ENCODE measurements at regions not wholly inside any gene's neighbourhood (a gene's known extent, or its start where the extent isn't known, plus 50 kb on each side); places are given as distances from the start of the nearest gene placed in this dataset.
"Not testable (repeated sequence)": the region's sequence is repeated elsewhere in the genome, so short reads cannot be mapped to it uniquely, and the experiment has no call there.

DNA sequence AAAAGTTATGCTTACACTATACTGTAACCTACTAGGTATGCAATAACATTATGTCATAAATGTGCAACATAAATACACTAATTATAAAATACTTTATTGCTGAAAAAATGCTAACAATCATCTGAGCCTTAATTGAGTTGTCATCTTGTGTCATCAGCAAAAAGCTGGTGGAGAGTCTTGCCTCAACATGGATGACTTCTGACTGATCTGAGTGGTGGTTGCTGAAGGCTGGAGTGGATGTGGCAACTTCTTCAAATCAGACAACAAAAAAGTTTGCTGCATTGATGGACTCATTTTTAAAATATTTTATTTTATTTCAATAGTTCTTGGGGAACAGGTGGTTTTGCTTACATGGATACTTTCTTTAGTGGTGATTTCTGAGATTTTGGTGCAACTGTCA lies 93.9 kb upstream of the AMN1 start:
- DNase-seq (ENCODE audit: extremely low read depth in 1 of 2, low read depth in 1 of 2) = no peak

DNA sequence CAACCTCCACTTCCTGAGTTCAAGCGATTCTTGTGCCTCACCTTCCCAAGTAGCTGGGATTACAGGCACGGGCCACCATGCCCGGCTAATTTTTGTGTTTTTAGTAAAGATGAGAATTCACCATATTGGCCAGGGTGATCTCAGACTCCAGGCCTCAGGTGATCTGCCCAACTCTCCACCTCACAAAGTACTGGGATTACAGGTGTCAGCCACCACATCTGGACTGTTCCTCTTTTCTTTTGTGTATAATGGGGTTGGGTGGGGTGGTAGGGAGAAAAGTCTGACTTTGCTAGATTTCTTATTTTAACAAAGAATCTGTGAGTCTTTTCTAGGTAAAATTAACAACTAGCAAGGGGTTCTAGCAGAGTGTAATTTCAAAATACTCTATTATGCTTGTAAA lies 92.7 kb upstream of the AMN1 start:
- no peak for DNase-seq (ENCODE audit: extremely low read depth in 1 of 2, low read depth in 1 of 2)

DNA sequence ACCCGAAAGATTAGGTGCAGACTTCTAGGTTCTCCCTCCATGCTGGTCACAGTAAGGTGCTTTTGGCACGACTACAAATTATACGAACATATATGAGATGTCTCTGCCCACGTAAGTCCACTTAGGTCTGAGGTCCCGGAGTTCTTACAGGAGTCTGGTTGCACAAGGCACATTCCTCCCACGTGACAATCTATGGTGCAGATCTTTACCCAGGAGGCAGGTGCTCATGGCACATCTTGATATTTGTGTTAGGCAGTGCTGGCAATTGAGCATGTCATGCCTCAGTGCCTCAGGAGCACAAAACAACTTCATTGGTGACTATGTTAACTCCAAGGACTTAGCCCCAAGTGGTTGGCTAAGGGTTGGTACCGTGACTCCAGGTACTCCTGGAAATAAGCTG lies 92.0 kb upstream of the AMN1 start:
- DNase-seq (ENCODE audit: extremely low read depth in 1 of 2, low read depth in 1 of 2) = no peak

DNA sequence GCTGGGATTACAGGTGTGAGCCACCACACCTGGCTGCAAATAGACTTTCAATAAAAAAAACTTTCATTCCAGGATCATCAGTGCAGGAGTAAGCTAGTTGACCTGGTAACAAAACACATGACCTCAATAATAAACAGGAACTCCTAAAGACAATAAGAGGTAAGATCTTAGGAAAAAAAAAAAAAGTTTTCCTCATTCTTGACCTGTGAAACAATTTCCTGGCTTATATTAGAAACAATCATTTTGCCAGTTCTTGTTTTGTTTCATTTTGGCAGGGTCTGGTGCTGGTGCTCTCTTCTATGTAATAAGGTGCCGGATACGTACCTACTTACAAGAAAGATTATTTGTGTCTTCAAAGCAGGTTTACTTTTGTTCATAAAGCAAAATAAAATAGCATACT lies 90.6 kb upstream of the AMN1 start:
- no peak for DNase-seq (ENCODE audit: extremely low read depth in 1 of 2, low read depth in 1 of 2)

DNA sequence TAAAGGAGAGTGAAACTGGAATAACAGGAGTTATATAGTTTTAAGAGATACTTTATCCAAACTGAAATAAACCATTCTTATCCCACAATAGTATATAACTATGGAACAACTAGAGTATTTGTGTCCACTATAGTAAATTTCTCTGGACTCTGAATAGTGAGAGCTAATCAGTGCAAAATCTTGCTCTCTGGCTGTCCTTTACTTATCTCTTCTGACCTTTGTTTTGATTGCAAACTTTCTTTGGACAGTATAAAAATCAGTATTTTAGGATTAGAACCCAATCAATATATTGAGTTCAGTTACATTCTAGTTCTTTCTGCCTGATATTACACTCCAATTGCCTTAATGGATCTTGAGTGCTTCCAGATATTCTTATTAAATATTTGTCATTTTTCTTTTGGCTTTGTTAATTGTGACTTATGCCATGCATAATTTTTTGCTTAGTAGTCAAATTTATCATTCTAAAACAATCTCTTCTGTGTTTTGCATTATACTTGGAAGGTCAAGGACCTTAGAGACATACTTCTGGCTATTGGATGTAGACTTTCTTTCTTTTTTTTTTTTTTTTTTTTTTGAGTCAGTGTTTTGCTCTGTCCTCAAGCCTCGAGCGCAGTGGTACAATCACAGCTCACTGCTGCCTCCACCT lies 89.9 kb upstream of the AMN1 start:
- DNase-seq (ENCODE audit: extremely low read depth in 1 of 2, low read depth in 1 of 2) = no peak

DNA sequence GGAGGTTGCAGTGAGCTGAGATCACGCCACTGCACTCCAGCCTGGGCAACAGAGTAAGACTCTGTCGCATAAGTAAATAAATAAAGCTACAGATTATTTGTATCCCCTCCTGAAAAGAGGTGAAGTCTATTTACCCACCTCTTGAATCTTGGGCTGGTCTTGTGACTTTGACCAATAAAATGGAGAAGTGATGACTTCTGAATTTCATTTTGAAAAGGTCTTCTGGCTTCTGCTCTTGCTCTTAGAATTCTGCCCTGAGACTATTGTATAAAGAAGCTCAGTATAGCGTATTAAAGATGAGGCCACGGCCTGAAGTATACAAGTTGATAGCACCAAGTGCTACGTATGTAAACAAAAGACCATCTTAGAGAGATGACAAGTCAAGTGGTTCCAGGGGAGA lies 88.3 kb upstream of the AMN1 start:
- DNase-seq (ENCODE audit: extremely low read depth in 1 of 2, low read depth in 1 of 2) = no peak

DNA sequence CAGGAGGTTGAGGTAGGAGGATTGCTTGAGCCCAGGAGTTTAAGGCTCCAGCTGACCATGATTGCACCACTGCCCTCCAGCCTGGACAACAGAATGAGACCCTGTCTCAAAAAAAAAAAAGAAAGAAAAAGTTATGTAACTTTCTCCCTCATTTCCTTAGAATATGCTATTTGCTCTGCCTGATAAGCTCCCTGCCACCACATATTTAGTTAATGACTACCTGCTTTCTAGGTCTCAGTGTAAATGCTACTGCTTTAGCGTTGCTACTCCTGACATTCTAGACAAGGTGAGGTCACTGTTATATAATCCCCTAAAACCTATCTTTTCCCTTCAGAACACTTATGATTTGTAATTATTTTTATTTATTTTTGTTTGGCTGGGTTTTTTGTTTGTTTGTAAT lies 86.3 kb upstream of the AMN1 start:
- no peak for DNase-seq (ENCODE audit: extremely low read depth in 1 of 2, low read depth in 1 of 2)

DNA sequence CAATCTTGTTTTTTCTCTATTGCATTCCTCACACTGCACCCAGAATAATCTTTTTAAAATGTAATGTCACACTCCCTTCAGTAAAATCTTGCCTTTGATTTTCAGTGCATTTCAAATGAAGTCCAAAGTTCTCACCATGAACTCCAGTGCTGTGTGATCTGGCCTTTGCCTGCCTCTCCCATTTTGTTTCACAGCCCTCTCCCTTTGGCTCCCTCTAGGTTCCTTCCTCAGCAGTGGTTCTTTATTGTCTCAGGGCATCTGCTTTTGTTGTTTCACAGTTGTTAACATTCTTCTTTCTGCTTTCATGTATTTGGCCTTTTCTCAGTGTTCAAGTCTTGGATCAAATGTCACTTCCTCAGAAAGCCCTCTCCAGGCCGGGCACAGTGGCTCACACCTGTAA lies 84.5 kb upstream of the AMN1 start:
- no peak for DNase-seq (ENCODE audit: extremely low read depth in 1 of 2, low read depth in 1 of 2)

DNA sequence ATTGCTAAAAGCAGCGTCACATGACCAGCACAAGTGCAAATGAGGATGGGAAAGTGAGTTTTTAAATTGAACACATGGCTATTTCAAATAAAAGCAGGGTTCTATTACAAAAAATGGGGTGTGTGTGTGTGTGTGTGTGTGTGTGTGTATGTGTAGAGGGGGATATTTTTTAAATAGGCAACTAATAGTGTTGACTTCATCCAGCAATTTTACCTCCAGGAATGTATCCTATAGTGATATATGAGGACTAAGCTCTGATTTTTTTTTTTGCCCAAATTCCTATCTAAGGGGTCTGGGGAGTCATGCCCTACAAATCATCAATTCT lies 78.9 kb upstream of the AMN1 start:
- no peak for DNase-seq (ENCODE audit: extremely low read depth in 1 of 2, low read depth in 1 of 2)

DNA sequence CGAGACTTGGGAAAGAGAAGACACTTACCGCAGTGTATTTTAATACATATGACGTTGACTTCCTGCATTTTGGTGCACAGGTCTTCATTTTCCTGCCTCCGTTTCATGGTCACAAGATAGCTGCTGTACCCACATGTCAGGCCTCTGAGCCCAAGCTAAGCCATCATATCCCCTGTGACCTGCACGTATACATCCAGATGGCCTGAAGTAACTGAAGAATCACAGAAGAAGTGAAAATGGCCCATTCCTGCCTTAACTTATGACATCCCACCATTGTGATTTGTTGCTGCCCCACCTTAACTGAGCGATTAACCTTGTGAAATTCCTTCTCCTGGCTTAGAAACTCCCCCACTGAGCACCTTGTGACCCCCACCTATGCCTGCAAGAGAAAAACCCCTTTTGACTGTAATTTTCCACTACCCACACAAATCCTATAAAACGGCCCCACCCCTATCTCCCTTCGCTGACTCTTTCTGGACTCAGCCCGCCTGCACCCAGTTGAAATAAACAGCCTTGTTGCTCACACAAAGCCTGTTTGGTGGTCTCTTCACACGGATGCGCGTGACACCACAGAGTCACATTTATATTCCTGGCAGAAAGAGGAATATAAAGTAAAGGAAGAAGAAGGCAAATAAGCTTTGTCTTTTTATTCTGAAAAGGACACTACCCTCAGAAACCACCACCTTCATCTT lies 78.4 kb upstream of the AMN1 start:
- peak in 1 of 2 donors; percentile 13 for DNase-seq (ENCODE audit: extremely low read depth in 1 of 2, low read depth in 1 of 2)

DNA sequence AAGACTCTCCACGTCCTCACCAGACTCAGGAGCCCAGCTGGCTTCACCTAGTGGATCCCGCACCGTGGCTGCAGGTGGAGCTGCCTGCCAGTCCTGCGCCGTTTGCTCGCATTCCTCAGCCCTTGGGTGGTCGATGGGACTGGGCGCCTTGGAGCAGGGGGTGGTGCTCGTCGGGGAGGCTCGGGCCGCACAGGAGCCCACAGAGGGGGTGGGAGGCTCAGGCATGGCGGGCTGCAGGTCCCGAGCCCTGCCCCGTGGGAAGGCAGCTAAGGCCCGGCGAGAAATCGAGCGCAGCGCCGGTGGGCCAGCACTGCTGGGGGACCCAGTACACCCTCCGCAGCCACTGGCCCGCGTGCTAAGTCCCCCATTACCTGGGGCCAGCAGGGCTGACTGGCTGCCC lies 76.9 kb upstream of the AMN1 start:
- not testable (repeated sequence) for DNase-seq (ENCODE audit: extremely low read depth in 1 of 2, low read depth in 1 of 2)

DNA sequence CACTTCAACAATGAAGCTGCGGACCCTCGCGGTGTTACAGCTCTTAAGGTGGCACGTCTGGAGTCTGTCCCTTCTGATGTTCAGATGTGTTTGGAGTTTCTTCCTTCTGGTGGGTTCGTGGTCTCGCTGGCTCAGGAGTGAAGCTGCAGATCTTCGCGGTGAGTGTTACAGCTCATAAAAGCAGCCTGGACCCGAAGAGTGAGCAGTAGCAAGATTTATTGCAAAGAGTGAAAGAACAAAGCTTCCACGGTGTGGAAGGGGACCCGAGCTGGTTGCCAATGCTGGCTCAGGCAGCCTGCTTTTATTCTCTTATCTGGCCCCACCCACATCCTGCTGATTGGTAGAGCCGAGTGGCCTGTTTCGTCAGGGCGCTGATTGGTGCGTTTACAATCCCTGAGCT lies 75.9 kb upstream of the AMN1 start:
- not testable (repeated sequence) for DNase-seq (ENCODE audit: extremely low read depth in 1 of 2, low read depth in 1 of 2)

DNA sequence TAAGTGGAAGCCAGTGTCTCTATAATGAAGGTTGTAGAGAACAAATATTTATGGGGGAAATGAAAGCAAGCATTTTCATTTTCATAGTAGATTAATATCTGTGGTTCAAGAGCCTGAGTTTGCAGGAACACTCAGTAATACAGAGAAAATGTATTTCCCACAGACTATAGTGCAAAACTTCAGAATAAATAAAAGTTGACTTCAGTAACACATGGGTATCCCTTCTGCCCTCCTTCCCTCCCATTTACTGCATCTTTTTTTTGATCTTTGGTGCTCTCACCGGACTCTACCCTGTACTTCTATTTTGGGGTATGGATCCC lies 75.3 kb upstream of the AMN1 start:
- no peak for DNase-seq (ENCODE audit: extremely low read depth in 1 of 2, low read depth in 1 of 2)

DNA sequence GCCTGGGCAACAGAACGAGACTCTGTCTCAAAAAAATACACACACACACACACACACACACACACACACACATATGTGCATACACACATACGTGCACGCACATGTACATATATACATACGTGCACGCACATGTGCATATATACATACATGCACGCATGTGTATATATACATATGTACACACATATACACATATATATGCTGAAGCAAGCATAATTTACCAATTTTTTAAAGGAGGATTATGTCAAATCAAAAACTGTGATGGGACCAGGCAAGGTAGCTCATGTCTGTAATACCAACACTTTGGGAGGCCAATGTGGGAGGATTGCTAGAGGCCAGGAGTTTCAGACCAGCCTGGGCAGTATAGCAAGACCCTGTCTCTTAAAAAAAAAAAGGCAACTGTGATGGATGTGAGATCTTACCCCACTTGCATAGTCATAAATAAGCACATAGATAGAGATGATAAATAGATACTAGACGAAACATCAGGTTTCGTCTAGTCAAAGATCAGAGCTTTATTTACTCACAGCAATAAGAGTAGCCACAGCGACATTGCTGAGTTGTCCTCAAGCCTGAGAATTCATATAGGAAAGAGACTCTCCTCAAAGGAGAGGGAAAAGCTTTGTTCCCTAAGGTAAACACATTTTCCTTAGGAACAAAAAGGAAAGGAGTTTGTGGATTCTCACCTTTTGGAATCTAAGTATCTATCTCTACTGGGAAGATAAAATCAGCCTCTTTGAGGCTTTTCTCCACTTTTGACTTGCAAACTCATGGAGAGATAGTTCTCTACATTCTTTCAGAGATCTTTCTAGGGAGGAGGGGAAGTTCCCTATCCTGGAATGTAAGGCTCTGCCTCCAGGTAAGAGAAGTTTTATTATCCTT lies 74.7 kb upstream of the AMN1 start:
- DNase-seq (ENCODE audit: extremely low read depth in 1 of 2, low read depth in 1 of 2) = no peak

DNA sequence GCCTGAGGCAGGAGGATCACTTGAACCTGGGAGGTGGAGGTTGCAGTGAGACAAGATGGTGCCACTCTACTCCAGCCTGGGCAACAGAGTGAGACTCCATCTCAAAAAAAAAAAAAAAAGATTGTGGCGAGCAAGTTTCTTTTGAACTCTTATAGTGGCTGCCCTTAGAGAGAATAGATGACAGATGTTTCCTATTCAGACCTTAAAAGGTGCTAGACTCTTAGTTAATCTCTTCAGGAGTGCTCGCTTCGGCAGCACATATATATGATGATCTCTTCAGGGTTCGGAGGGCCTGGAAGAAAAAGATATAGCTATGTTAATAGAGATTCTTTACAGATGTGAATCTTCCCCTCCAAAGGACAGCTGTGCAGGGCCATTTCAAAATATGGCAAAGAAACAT lies 73.1 kb upstream of the AMN1 start:
- no peak for DNase-seq (ENCODE audit: extremely low read depth in 1 of 2, low read depth in 1 of 2)

DNA sequence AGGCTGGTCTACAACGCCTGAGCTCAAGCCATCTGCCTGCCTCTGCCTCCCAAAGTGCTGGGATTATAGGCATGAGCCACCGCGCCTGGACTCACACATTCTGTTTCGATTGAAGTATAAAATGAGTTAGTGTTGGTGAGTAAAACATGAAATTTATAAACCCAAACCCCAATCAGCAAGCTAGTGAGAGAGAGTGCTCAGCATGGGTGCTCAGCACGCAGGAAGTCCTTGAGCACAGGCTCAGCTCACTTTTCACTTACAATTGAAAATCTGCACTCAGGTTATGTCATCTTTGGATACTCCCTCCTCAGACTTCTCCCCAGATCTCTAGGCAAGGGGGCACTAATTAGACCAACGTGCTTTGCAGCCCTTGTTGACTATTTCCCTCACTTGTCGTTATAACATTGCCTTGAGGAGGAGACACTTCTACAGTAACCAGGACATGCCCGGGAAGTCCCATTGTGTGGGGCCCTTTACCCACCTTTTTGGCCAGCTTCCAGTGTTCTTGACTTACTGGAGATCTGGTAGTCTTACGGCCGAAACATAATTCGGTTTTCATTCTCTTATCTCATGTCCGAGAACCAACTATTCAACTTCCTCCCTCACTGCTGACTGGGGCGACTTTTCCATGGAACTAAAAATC lies 68.5 kb upstream of the AMN1 start:
- no peak for DNase-seq (ENCODE audit: extremely low read depth in 1 of 2, low read depth in 1 of 2)

DNA sequence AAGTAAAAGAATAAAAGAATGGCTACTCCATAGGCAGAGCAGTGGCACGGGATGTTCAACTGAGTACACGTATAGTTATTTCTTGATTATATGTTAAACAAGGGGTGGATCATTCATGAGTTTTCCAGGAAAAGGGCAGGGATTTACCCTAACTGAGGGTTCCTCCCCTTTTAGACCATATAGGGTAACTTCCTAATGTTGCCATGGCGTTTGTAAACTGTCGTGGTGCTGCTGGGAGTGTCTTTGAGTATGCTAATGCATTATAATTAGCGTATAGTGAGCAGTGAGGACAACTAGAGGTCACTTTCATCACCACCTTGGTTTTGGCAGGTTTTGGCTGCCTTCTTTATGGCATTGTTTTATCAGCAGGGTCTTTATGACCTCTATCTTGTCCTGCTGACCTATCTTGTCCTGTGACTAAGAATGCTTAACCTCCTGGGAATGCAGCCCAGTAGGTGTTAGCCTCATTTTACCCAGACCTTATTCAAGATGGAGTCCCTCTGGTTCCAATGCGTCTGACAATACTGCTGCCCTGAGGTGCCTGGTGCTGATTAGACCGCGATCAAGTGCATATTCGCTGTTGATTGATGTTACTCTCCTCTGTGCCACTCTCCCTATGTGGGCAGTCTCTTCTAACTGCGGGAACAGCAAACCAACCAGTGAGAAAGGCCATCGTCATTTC lies 67.6 kb upstream of the AMN1 start:
- no peak for DNase-seq (ENCODE audit: extremely low read depth in 1 of 2, low read depth in 1 of 2)

DNA sequence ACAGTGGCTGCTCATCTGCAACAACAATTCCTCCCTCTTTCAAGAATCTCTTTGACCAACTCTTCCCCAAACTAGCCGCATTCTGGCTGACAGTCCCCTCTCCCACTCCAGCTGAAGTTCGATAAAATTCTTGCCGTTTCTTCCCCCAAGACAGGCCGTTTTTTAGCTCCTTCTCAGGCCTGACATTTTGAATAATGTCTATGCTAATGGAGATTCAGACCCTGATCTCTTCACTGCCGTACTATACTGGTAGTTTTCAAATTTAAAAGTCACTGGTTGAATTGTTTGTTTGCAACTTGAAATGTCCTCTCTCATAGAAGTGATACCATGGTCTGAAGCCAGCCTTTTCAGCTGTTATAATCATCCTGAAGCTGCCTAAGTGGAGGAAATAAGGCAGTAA lies 65.9 kb upstream of the AMN1 start:
- DNase-seq (ENCODE audit: extremely low read depth in 1 of 2, low read depth in 1 of 2) = no peak

DNA sequence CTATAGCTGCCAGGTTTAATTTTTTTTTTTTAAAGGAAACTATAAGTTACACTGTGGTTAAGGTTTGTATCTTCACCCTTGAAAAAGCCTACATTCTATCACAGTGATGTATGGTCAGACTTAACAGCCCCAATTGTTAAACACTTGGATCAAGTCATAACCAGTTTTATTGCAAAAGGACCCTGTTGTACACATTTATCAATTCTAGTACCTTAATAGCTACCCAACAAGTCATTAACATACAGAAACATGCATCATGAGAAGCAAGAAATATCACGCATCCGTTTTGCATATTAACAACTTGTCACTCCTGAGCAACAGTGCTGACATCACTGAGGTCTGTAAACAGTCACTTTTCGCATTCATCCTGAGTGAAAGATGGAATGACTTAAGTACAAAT lies 62.4 kb upstream of the AMN1 start:
- not testable (repeated sequence) for DNase-seq (ENCODE audit: extremely low read depth in 1 of 2, low read depth in 1 of 2)

DNA sequence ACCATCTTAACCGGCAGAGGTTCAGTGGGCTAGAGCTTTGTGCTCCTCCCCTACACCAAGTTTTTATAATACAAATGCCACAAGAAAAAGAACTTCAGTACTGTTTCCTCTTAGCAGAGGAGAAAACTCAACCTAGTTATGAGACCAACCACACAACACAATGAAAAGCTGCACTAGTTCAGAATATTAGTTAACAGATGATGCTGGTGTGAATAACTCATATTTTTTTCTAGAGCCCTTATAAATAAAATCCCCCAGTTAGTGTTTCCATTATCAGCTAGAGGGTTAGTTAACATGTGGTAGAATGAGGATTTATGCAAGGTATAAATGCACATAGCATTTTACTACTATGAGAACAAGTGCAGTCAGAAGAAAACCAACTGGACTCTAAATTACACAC lies 61.9 kb upstream of the AMN1 start:
- no peak for DNase-seq (ENCODE audit: extremely low read depth in 1 of 2, low read depth in 1 of 2)

DNA sequence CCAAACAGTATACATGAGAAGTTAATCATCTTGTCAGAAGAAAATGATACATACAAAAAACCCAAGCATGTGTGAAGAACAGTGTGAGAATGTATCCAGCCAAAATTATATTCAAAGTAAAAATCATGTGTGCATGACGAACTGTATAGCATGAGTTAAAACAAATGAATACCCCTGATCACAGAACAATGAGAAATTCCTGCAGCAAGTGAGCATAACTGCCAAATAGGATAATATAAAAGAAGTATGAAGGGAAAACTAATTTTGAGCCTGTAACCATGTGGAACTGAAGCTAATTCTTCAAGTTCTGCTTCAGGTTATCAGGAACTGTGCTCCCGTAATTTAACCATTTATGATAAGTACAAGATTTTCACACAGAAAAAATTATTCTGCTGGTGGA lies 56.5 kb upstream of the AMN1 start:
- no peak for DNase-seq (ENCODE audit: extremely low read depth in 1 of 2, low read depth in 1 of 2)

All from activated CD8-positive, alpha-beta memory T cell treated with anti-CD3 and anti-CD28 coated beads for 1 hour (primary cell).